H9 (cell line): ENCODE measurements at regions not wholly inside any gene's neighbourhood (a gene's known extent, or its start where the extent isn't known, plus 50 kb on each side); places are given as distances from the start of the nearest gene placed in this dataset.

Source experiments
- DNase-seq: peaks from one replicate; pipeline ENCODE4 v3.0.0-alpha.2; 2017
- H2AFZ ChIP-seq: one replicate; pipeline ENCODE4 v1.6.1; 2013; ENCODE audit warnings: mild to moderate bottlenecking, low read length, control low read depth, moderate library complexity
- H2AK5ac ChIP-seq: 2 replicates; pipeline ENCODE4 v1.6.1; 2013; ENCODE audit warnings: low read length, control low read depth, mixed read lengths; ENCODE audit not compliant: insufficient read length
- H2BK120ac ChIP-seq: one replicate; pipeline ENCODE4 v1.6.1; 2013; ENCODE audit warnings: low read depth, mild to moderate bottlenecking, low read length, control low read depth, inconsistent platforms; ENCODE audit not compliant: poor library complexity, severe bottlenecking
- H2BK12ac ChIP-seq: 2 replicates; pipeline ENCODE4 v1.6.1; 2013; ENCODE audit warnings: low read length, control low read depth, mixed read lengths, low read depth; ENCODE audit not compliant: insufficient read length
- H2BK15ac ChIP-seq: 2 replicates; pipeline ENCODE4 v1.6.1; 2013; ENCODE audit warnings: low read depth, low read length, control low read depth
- H2BK20ac ChIP-seq: one replicate; pipeline ENCODE4 v1.6.1; 2013; ENCODE audit warnings: low read depth, mild to moderate bottlenecking, low read length, control low read depth, inconsistent platforms; ENCODE audit not compliant: poor library complexity, severe bottlenecking
- H2BK5ac ChIP-seq: 2 replicates; pipeline ENCODE4 v1.6.1; 2013; ENCODE audit warnings: low read length, control low read depth, mixed read lengths; ENCODE audit not compliant: insufficient read length
- H3K14ac ChIP-seq: 2 replicates; pipeline ENCODE4 v1.6.1; 2013; ENCODE audit warnings: low read length, control low read depth; ENCODE audit not compliant: insufficient read depth
- H3K18ac ChIP-seq: 2 replicates; pipeline ENCODE4 v1.6.1; 2013; ENCODE audit warnings: low read depth, mild to moderate bottlenecking, mixed read lengths, low read length, control low read depth; ENCODE audit not compliant: insufficient read length
- H3K23ac ChIP-seq: 2 replicates; pipeline ENCODE4 v1.6.1; 2013; ENCODE audit warnings: low read length, control low read depth, mixed read lengths, low read depth; ENCODE audit not compliant: insufficient read length
- H3K23me2 ChIP-seq: 2 replicates; pipeline ENCODE4 v1.6.1; 2013; ENCODE audit warnings: low read depth, mild to moderate bottlenecking, mixed read lengths, low read length, control low read depth; ENCODE audit not compliant: insufficient read length, poor library complexity, severe bottlenecking
- H3K27ac ChIP-seq: 2 replicates; pipeline ENCODE4 v1.5.1; 2013; ENCODE audit warnings: low read length, control low read depth, mixed read lengths, low read depth; ENCODE audit not compliant: insufficient read length
- H3K27me3 ChIP-seq: 2 replicates; pipeline ENCODE4 v1.6.1; 2013; ENCODE audit warnings: low read length, control low read depth, inconsistent platforms; ENCODE audit not compliant: insufficient read depth
- H3K4ac ChIP-seq: 2 replicates; pipeline ENCODE4 v1.6.1; 2013; ENCODE audit warnings: low read depth, mild to moderate bottlenecking, control low read depth, inconsistent platforms, low read length, moderate library complexity
- H3K4me1 ChIP-seq: 2 replicates; pipeline ENCODE4 v1.6.1; 2013; ENCODE audit warnings: low read length, control low read depth, inconsistent platforms; ENCODE audit not compliant: insufficient read depth
- H3K4me2 ChIP-seq: 2 replicates; pipeline ENCODE4 v1.6.1; 2013; ENCODE audit warnings: low read length, control low read depth, mixed read lengths; ENCODE audit not compliant: insufficient read length, insufficient read depth
- H3K56ac ChIP-seq: 2 replicates; pipeline ENCODE4 v1.6.1; 2013; ENCODE audit warnings: low read depth, mild to moderate bottlenecking, mixed read lengths, low read length, control low read depth; ENCODE audit not compliant: insufficient read length
- H3K79me1 ChIP-seq: 2 replicates; pipeline ENCODE4 v1.6.1; 2013; ENCODE audit warnings: low read depth, mild to moderate bottlenecking, moderate library complexity, low read length, control low read depth, inconsistent platforms; ENCODE audit not compliant: insufficient read depth, poor library complexity, severe bottlenecking
- H3K79me2 ChIP-seq: 2 replicates; pipeline ENCODE4 v1.6.1; 2013; ENCODE audit warnings: low read length, control low read depth, inconsistent platforms; ENCODE audit not compliant: insufficient read depth
- H3K9ac ChIP-seq: 2 replicates; pipeline ENCODE4 v1.6.1; 2013; ENCODE audit warnings: low read length, control low read depth, mixed read lengths; ENCODE audit not compliant: insufficient read length; ENCODE audit errors: extremely low read depth
- H3K9me3 ChIP-seq: one replicate; pipeline ENCODE4 v1.6.1; 2013; ENCODE audit warnings: low read depth, low read length, inconsistent platforms; ENCODE audit not compliant: control insufficient read depth
- H3T11ph ChIP-seq: one replicate; pipeline ENCODE4 v1.6.1; 2013; ENCODE audit warnings: mild to moderate bottlenecking, low read length, control low read depth, inconsistent platforms
- H4K20me1 ChIP-seq: one replicate; pipeline ENCODE4 v1.6.1; 2013; ENCODE audit not compliant: control insufficient read depth, insufficient read length, insufficient read depth
- H4K5ac ChIP-seq: 2 replicates; pipeline ENCODE4 v1.6.1; 2013; ENCODE audit warnings: low read depth, mild to moderate bottlenecking, mixed read lengths, low read length, control low read depth; ENCODE audit not compliant: insufficient read length
- H4K8ac ChIP-seq: replicated peaks from 2 replicates; pipeline ENCODE4 v1.6.1; 2013; ENCODE audit warnings: low read length, control low read depth, mixed read lengths, low read depth; ENCODE audit not compliant: insufficient read length
- H4K91ac ChIP-seq: 2 replicates; pipeline ENCODE4 v1.6.1; 2013; ENCODE audit warnings: low read depth, mild to moderate bottlenecking, moderate library complexity, mixed read lengths, low read length, control low read depth; ENCODE audit not compliant: insufficient read length
- H3K27ac Mint-ChIP-seq, 3 experiments: 2 replicates in 2 of 3; 3 replicates in 1 of 3; pipeline ENCODE4 v1.8.0; 2020 to 2021; ENCODE audit warnings: mixed read lengths in 3 of 3, mild to moderate bottlenecking in 1 of 3, moderate library complexity in 1 of 3
- H3K27me3 Mint-ChIP-seq: 2 replicates; pipeline ENCODE4 v1.8.0; 2021; ENCODE audit warnings: low read depth, mild to moderate bottlenecking, moderate library complexity, mixed read lengths
- H3K36me3 Mint-ChIP-seq, 3 experiments: 2 replicates in 2 of 3; 3 replicates in 1 of 3; pipeline ENCODE4 v1.8.0; 2020 to 2021; ENCODE audit warnings: low read depth in 3 of 3, mixed read lengths in 3 of 3; ENCODE audit not compliant: insufficient read depth in 1 of 3
- H3K4me1 Mint-ChIP-seq, 2 experiments: 2 replicates each; pipeline ENCODE4 v1.8.0; 2020; ENCODE audit warnings: mixed read lengths in 2 of 2
- H3K4me3 Mint-ChIP-seq, 2 experiments: 2 replicates in 1 of 2; 3 replicates in 1 of 2; pipeline ENCODE4 v1.8.0; 2020 to 2021; ENCODE audit warnings: mild to moderate bottlenecking in 2 of 2, mixed read lengths in 2 of 2, moderate library complexity in 1 of 2
- H3K9me3 Mint-ChIP-seq, 2 experiments: 2 replicates in 1 of 2; 3 replicates in 1 of 2; pipeline ENCODE4 v1.8.0; 2020; ENCODE audit warnings: mild to moderate bottlenecking in 2 of 2, mixed read lengths in 2 of 2, moderate library complexity in 1 of 2
- WGBS: extraction: QIAGEN DNeasy Blood & Tissue Kit; methylation state at CpG from one replicate; pipeline ENCODE4 v1.1.7; 2013; ENCODE audit warnings: missing lambda C conversion rate, low lambda C conversion rate, mixed read lengths; ENCODE audit not compliant: insufficient read length; ENCODE audit errors: extremely low coverage; 5-methylcytosine and 5-hydroxymethylcytosine counted together
- TF ChIP-seq, protein P1 (sequence below): fragments of 200-600 bp; sonication (generic); conservative IDR thresholded peaks from 3 replicates; pipeline ENCODE4 v1.8.0; 2021; ENCODE audit warnings: antibody characterized with exemption, mild to moderate bottlenecking

GRCh38 chr2:42960842-42961180 lies 168.4 kb upstream of the HAAO start:
- no peak overlapping the region for H3K4me3 Mint-ChIP-seq
- no peaks in the 10 kb centered on the region for H3K36me3 Mint-ChIP-seq
- Histone ChIP-seq H2AFZ (no peak overlapping the region), H2BK5ac (no peak overlapping the region), H3K14ac (no peak overlapping the region), H4K5ac (no peak overlapping the region), H3K79me1 (no peaks in the 10 kb centered on the region), H3K9ac (no peak overlapping the region), H4K20me1 (no peaks in the 10 kb centered on the region), H3K23me2 (no peaks in the 10 kb centered on the region), H3K27me3 (no peaks in the 10 kb centered on the region), H2BK12ac (no peak overlapping the region), H3K18ac (no peak overlapping the region), H2BK20ac (no peak overlapping the region), H3K9me3 (no peaks in the 10 kb centered on the region), H2BK120ac (no peak overlapping the region), H3K4me2 (no peak overlapping the region), H3T11ph (no peak overlapping the region), H3K27ac (no peak overlapping the region), H3K4me1 (peaks cover 5% of the 10 kb centered on the region; the same call in 1 of the 2 replicates), H3K56ac (no peak overlapping the region), H3K4ac (no peak overlapping the region), H2AK5ac (no peak overlapping the region), H4K91ac (no peak overlapping the region), H3K79me2 (no peaks in the 10 kb centered on the region), H2BK15ac (no peak overlapping the region), H3K23ac (no peak overlapping the region), H4K8ac (no peak overlapping the region)
- H3K4me1 Mint-ChIP-seq: peaks cover 53% of the 10 kb centered on the region in 2 experiments
- DNase-seq: no peak
- no peak overlapping the region for H3K27ac Mint-ChIP-seq
- WGBS: no CpG with 5 or more reads among the region's 6 CpGs
- TF ChIP-seq, protein P1, sequence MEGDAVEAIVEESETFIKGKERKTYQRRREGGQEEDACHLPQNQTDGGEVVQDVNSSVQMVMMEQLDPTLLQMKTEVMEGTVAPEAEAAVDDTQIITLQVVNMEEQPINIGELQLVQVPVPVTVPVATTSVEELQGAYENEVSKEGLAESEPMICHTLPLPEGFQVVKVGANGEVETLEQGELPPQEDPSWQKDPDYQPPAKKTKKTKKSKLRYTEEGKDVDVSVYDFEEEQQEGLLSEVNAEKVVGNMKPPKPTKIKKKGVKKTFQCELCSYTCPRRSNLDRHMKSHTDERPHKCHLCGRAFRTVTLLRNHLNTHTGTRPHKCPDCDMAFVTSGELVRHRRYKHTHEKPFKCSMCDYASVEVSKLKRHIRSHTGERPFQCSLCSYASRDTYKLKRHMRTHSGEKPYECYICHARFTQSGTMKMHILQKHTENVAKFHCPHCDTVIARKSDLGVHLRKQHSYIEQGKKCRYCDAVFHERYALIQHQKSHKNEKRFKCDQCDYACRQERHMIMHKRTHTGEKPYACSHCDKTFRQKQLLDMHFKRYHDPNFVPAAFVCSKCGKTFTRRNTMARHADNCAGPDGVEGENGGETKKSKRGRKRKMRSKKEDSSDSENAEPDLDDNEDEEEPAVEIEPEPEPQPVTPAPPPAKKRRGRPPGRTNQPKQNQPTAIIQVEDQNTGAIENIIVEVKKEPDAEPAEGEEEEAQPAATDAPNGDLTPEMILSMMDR: no peak
- H3K27me3 Mint-ChIP-seq: peaks cover 7% of the 10 kb centered on the region
- H3K9me3 Mint-ChIP-seq: no peaks in the 10 kb centered on the region
